GM12891 (cell line): ENCODE measurements at regions not wholly inside any gene's neighbourhood (a gene's known extent, or its start where the extent isn't known, plus 50 kb on each side); places are given as distances from the start of the nearest gene placed in this dataset.
"Not testable (repeated sequence)": the region's sequence is repeated elsewhere in the genome, so short reads cannot be mapped to it uniquely, and the experiment has no call there.

Experiments used
- DNase-seq: peaks from one replicate; pipeline ENCODE4 v3.0.0; 2011; ENCODE audit warnings: low spot score; ENCODE audit not compliant: insufficient read length
- FAIRE-seq: peaks from 2 replicates; lab custom pipeline; 2011; peaks lifted over from hg19 to GRCh38; lab: Jason Lieb, UNC
- PAX5 ChIP-seq: IDR thresholded peaks from 2 replicates; pipeline ENCODE4 v1.6.1; 2011; ENCODE audit warnings: low read length, moderate library complexity, mild to moderate bottlenecking; ENCODE audit not compliant: insufficient read depth, severe bottlenecking
- POLR2A ChIP-seq: IDR thresholded peaks from 2 replicates; pipeline ENCODE4 v1.6.1; 2011; ENCODE audit warnings: low read depth, low read length, control low read depth
- POLR2AphosphoS5 ChIP-seq: IDR thresholded peaks from 2 replicates; pipeline ENCODE4 v1.6.1; 2011; ENCODE audit warnings: low read depth, low read length, control low read depth
- POU2F2 ChIP-seq: IDR thresholded peaks from 2 replicates; pipeline ENCODE4 v1.6.1; 2011; ENCODE audit warnings: low read depth, mild to moderate bottlenecking, control low read depth, low read length, moderate library complexity
- SPI1 ChIP-seq: IDR thresholded peaks from 2 replicates; pipeline ENCODE4 v1.6.1; 2011; ENCODE audit warnings: low read depth, low read length, control low read depth
- TAF1 ChIP-seq: IDR thresholded peaks from 2 replicates; pipeline ENCODE4 v1.6.1; 2011; ENCODE audit warnings: low read depth, low read length, control low read depth

- DNase-seq: no peak
- TF ChIP-seq TAF1 (no peak), POU2F2 (no peak), POLR2A (no peak), PAX5 (no peak), POLR2AphosphoS5 (no peak), SPI1 (no peak)
- FAIRE-seq: no peak
Observed at GRCh38 chrX:138921031-138921430, 209.5 kb upstream of the FGF13 start.

- no peak for FAIRE-seq
- no peak for DNase-seq
Observed at GRCh38 chrX:138917781-138918180, 206.3 kb upstream of the FGF13 start.

GRCh38 chrX:138914767-138915166 lies 203.2 kb upstream of the FGF13 start:
- TF ChIP-seq POLR2A (no peak), POLR2AphosphoS5 (no peak), POU2F2 (no peak), SPI1 (no peak), TAF1 (no peak), PAX5 (no peak)
- no peak for FAIRE-seq
- DNase-seq: no peak

More at GRCh38 chrX:138917781-138918180, 206.3 kb upstream of the FGF13 start:
- TF ChIP-seq TAF1: no peak
- TF ChIP-seq POU2F2: no peak
- TF ChIP-seq SPI1: no peak
- no peak for TF ChIP-seq POLR2A
- TF ChIP-seq POLR2AphosphoS5: no peak
- no peak for TF ChIP-seq PAX5

GRCh38 chrX:138908577-138908976 lies 197.1 kb upstream of the FGF13 start:
- FAIRE-seq (no peak), DNase-seq (no peak)
- no peak for TF ChIP-seq PAX5
- TF ChIP-seq POLR2AphosphoS5: no peak
- no peak for TF ChIP-seq SPI1

GRCh38 chrX:138897621-138898492 lies 186.3 kb upstream of the FGF13 start:
- FAIRE-seq (no peak), DNase-seq (no peak)
- TF ChIP-seq POLR2AphosphoS5 (no peak), TAF1 (no peak), POLR2A (no peak), SPI1 (no peak), PAX5 (no peak), POU2F2 (no peak)

GRCh38 chrX:138890491-138890890 lies 179.0 kb upstream of the FGF13 start:
- DNase-seq (no peak), FAIRE-seq (no peak)
- TF ChIP-seq PAX5 (no peak), POU2F2 (no peak), POLR2A (no peak), TAF1 (no peak), POLR2AphosphoS5 (no peak), SPI1 (no peak)

- FAIRE-seq (no peak), DNase-seq (no peak)
- TF ChIP-seq POLR2AphosphoS5 (no peak), POLR2A (no peak), POU2F2 (no peak), TAF1 (no peak), SPI1 (no peak), PAX5 (no peak)
Observed at GRCh38 chrX:138889149-138889548, 177.6 kb upstream of the FGF13 start.

GRCh38 chrX:138886769-138887168 lies 175.3 kb upstream of the FGF13 start:
- DNase-seq: no peak
- no peak for FAIRE-seq
- TF ChIP-seq POU2F2: no peak
- no peak for TF ChIP-seq TAF1

- FAIRE-seq: no peak
- DNase-seq: no peak
- TF ChIP-seq POLR2A (no peak), POU2F2 (no peak), POLR2AphosphoS5 (no peak), SPI1 (no peak), PAX5 (no peak), TAF1 (no peak)
Observed at GRCh38 chrX:138885886-138886285, 174.4 kb upstream of the FGF13 start.

- not testable (repeated sequence) for DNase-seq, FAIRE-seq
Observed at GRCh38 chrX:138880293-138880692, 168.8 kb upstream of the FGF13 start.
